Cardiac fibroblast (primary cell): ENCODE measurements at regions not wholly inside any gene's neighbourhood (a gene's known extent, or its start where the extent isn't known, plus 50 kb on each side); places are given as distances from the start of the nearest gene placed in this dataset.
A peak's percentile ranks its signal among the peaks of the same experiment; 100 is the strongest.

Experiments used
- DNase-seq, 2 donors: peaks; one replicate each; pipeline versions ENCODE4 v3.0.0 to v3.0.0-alpha.2; 2010; ENCODE audit warnings: low read depth in 2 of 2
- H3K4me3 ChIP-seq, 2 donors: replicated peaks in 1 of 2; 1 replicate in 1 of 2; 2 replicates in 1 of 2; pipeline ENCODE4 v1.5.1; 2011; ENCODE audit warnings: low read depth in 2 of 2, low read length in 2 of 2, mild to moderate bottlenecking in 2 of 2, moderate library complexity in 1 of 2
- TF ChIP-seq, protein P1 (sequence below): IDR thresholded peaks from one replicate; pipeline ENCODE4 v1.5.1; 2011; ENCODE audit warnings: low read depth, mild to moderate bottlenecking, low read length, inconsistent platforms

DNA sequence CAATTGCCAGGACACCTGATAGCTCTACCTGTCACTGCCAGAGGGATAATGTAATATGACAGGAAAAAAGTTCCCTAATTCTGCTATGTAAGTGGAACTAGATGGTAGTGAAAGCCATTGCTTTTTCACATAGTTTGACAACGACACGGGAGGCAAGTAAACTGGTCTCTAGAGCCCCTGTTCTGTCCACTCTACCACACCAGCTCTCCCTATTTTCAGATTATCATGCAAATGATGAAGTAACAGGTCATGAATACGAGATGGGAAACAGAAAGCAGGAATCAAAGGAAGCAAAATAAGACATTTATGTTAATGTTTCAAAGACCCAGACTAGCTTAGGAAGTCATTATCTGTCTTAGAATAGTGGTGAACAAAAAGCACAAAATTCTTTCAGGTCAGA is 56.2 kb downstream of the TAF11L14 start:
- no peak overlapping the region for H3K4me3 ChIP-seq
- no peak for DNase-seq
- TF ChIP-seq, protein P1, sequence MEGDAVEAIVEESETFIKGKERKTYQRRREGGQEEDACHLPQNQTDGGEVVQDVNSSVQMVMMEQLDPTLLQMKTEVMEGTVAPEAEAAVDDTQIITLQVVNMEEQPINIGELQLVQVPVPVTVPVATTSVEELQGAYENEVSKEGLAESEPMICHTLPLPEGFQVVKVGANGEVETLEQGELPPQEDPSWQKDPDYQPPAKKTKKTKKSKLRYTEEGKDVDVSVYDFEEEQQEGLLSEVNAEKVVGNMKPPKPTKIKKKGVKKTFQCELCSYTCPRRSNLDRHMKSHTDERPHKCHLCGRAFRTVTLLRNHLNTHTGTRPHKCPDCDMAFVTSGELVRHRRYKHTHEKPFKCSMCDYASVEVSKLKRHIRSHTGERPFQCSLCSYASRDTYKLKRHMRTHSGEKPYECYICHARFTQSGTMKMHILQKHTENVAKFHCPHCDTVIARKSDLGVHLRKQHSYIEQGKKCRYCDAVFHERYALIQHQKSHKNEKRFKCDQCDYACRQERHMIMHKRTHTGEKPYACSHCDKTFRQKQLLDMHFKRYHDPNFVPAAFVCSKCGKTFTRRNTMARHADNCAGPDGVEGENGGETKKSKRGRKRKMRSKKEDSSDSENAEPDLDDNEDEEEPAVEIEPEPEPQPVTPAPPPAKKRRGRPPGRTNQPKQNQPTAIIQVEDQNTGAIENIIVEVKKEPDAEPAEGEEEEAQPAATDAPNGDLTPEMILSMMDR: no peak

DNA sequence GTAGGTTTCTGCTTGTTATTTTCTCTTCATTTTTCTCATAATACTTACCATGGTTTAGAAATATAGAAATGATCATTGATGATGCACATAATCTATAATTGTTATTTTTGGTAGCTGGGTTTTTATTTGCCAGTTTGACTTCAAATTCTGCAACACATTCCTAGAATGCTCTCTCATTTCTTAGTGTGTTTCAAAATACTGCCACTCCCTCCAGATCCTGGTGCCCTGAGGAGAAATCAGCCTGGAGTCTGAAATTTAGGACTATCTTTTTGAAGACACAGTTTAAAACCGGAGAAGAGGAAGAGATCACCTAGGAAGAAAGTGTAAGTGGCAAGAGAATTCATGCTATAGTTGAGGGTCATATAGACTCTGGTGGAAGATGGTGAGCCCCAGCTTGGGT is 57.5 kb downstream of the TAF11L14 start:
- no peak overlapping the region for H3K4me3 ChIP-seq
- DNase-seq: no peak
- TF ChIP-seq, protein P1: no peak

DNA sequence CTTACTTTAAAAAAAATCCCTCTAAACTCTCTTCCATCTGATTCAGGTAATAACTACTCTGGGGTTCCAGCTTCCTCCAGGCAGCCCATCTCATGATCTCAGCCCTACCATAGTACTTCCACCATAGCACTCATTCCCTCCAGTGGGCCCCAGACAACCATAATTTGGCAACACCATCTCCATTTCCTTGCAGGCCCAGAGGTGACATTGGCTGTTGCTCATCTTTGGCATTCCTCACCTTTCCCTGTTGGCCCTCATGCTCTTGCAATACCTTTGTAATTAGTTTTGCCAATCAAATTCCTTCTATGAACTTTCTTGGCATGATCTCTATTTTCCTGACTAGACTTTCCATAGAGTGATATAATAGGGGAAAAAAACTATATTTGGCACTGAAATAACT is 60.1 kb downstream of the TAF11L14 start:
- no peak for DNase-seq
- TF ChIP-seq, protein P1: no peak
- no peak overlapping the region for H3K4me3 ChIP-seq

DNA sequence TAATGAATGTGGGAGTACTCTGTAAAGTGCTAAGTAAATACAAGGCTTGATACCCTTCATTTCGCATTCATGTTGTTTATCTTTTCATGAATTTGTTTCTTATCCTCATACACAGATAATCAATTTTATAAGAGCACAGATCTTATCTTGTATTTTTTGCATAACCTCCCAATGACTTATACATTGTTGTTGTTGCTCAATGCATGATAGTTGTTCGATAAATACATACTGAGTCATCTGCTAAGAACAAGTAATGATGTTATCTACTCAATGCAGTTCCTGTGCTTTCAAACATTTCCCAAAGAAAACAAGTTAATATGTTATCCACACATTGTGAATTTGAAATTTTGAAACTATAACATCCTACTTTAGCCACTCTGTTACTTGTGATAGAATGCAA is 60.7 kb downstream of the TAF11L14 start:
- DNase-seq: peak in 1 of 2 donors; percentile 2
- TF ChIP-seq, protein P1: no peak
- no peak overlapping the region for H3K4me3 ChIP-seq

DNA sequence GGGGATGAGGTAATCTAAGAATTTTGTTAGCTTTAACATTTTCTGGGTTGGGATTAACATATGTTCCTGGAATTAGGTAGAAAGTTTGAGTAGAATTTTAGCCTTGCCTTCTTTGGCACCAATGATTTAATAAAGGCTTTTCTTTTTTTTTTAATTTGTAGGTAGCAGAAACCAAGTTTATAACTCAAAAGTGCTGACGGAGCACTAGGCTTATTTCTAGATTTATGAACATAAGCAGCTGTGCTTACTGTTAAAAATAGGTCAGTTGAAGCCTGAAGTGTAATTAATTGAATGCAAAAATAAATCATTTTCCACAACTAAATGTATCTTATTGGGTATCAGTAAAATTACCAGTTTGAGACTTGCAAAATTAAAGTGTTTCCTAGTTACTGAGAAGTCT is 62.4 kb downstream of the TAF11L14 start:
- no peak for DNase-seq
- no peak overlapping the region for H3K4me3 ChIP-seq
- TF ChIP-seq, protein P1: no peak

DNA sequence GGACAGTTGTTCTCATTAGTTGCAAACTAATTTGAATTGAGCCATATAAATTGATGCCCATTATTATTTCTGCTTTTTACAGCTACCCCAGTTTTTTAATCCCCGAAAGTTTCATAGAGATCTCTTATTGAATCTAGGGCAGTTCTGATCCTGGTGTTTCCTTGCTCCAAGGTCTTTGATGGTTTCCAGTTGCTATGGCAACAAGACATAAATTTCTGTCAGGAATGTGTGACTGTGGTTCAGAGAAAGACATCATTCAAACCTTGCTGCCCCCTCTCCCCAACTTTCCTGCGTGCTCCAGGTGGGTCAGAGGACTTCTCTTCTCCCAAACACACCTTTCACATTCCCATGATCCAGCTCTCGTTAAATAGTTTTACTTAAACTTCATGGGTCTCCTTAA is 63.4 kb downstream of the TAF11L14 start:
- no peak for DNase-seq
- TF ChIP-seq, protein P1: no peak
- no peak overlapping the region for H3K4me3 ChIP-seq

DNA sequence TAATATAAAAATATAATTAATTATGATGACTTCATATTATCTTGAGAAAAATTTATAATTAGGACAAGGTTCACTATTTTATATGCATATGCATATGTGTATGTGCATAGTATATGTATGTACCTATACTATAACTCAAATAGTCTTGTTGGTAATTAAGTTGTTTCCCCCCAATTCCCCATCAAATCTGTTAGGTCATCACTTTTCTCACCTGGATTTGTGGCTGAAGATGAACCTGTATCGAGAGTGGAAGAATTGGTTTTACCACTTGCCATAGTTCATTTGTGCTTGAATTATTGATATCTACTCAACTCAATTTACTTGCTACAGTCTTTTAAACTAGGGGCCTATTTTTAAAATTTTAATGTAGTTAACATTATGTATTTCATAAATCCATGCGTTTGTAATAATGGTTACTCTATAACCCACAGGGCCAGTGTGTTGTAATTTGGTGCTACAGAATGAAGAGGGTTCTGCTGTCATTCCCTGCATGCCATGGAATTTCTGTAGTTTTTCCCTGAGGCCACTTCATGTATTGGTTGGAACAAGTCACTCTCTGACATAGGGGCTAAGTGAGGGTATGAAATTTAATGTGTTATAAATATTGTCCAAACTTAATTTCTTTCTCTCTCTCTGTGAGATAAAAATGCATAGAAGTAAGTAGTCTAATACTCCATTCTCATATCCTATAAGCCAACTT is 74.9 kb downstream of the TAF11L14 start:
- no peak overlapping the region for H3K4me3 ChIP-seq
- TF ChIP-seq, protein P1: no peak
- no peak for DNase-seq
